ENCODE measurements at regions not wholly inside any gene's neighbourhood (a gene's known extent, or its start where the extent isn't known, plus 50 kb on each side); places are given as distances from the start of the nearest gene placed in this dataset.

GRCh38 chr6:6910734-6911295 lies 196.9 kb upstream of the RREB1 start:
- Histone ChIP-seq H3K27ac (no peak overlapping the region), H3K27me3 (ENCODE audit: insufficient read depth, low read depth, severe bottlenecking) (no peaks in the 10 kb centered on the region), H3K9me3 (ENCODE audit: severe bottlenecking) (no peaks in the 10 kb centered on the region), H3K36me3 (no peaks in the 10 kb centered on the region), H3K4me3 (ENCODE audit: low read depth, low read length) (no peak overlapping the region)
- no peak for TF ChIP-seq CTCF (IDR thresholded peaks at IDR 0.05; ENCODE audit: low read depth, low read length)
- no peak for DNase-seq

GRCh38 chr6:6911391-6911790 lies 196.4 kb upstream of the RREB1 start:
- Histone ChIP-seq H3K4me3 (ENCODE audit: low read depth, low read length) (no peak overlapping the region), H3K27me3 (ENCODE audit: insufficient read depth, low read depth, severe bottlenecking) (no peaks in the 10 kb centered on the region), H3K9me3 (ENCODE audit: severe bottlenecking) (no peaks in the 10 kb centered on the region), H3K36me3 (no peaks in the 10 kb centered on the region), H3K27ac (no peak overlapping the region)
- no peak for DNase-seq
- no peak for TF ChIP-seq CTCF (IDR thresholded peaks at IDR 0.05; ENCODE audit: low read depth, low read length)

- no peak for DNase-seq
- no peak overlapping the region for H3K27ac ChIP-seq
- H3K9me3 ChIP-seq (ENCODE audit: severe bottlenecking) = no peaks in the 10 kb centered on the region
- no peak overlapping the region for H3K4me3 ChIP-seq (ENCODE audit: low read depth, low read length)
- H3K27me3 ChIP-seq (ENCODE audit: insufficient read depth, low read depth, severe bottlenecking) = no peaks in the 10 kb centered on the region
- no peaks in the 10 kb centered on the region for H3K36me3 ChIP-seq
- no peak for TF ChIP-seq CTCF (IDR thresholded peaks at IDR 0.05; ENCODE audit: low read depth, low read length)
These were observed 194.7 kb upstream of the RREB1 start for GRCh38 chr6:6912817-6913744.

GRCh38 chr6:6915219-6915618 lies 192.5 kb upstream of the RREB1 start:
- DNase-seq = peak; percentile 59
- Histone ChIP-seq H3K27me3 (ENCODE audit: insufficient read depth, low read depth, severe bottlenecking) (no peaks in the 10 kb centered on the region), H3K9me3 (ENCODE audit: severe bottlenecking) (no peaks in the 10 kb centered on the region), H3K4me3 (ENCODE audit: low read depth, low read length) (no peak overlapping the region), H3K36me3 (no peaks in the 10 kb centered on the region), H3K27ac (no peak overlapping the region)
- TF ChIP-seq CTCF (IDR thresholded peaks at IDR 0.05; ENCODE audit: low read depth, low read length) = 0 out of 2 replicates have a peak, but pooled peaks have one; percentile 11

GRCh38 chr6:6915813-6916547 lies 191.8 kb upstream of the RREB1 start:
- Histone ChIP-seq H3K36me3 (no peaks in the 10 kb centered on the region), H3K9me3 (ENCODE audit: severe bottlenecking) (no peaks in the 10 kb centered on the region), H3K27me3 (ENCODE audit: insufficient read depth, low read depth, severe bottlenecking) (no peaks in the 10 kb centered on the region), H3K27ac (no peak overlapping the region), H3K4me3 (ENCODE audit: low read depth, low read length) (no peak overlapping the region)
- DNase-seq = no peak
- TF ChIP-seq CTCF (IDR thresholded peaks at IDR 0.05; ENCODE audit: low read depth, low read length) = no peak

Measured in WERI-Rb-1 (cell line).